SH-SY5Y (cell line): ENCODE measurements at regions not wholly inside any gene's neighbourhood (a gene's known extent, or its start where the extent isn't known, plus 50 kb on each side); places are given as distances from the start of the nearest gene placed in this dataset.

Experiments
- GATA2 ChIP-seq: IDR thresholded peaks from 2 replicates; pipeline ENCODE4 v1.6.1; 2011; ENCODE audit warnings: mild to moderate bottlenecking, low read depth, low read length
- GATA3 ChIP-seq: IDR thresholded peaks from 2 replicates; pipeline ENCODE4 v1.6.1; 2011; ENCODE audit warnings: low read depth, mild to moderate bottlenecking, low read length, moderate library complexity

DNA sequence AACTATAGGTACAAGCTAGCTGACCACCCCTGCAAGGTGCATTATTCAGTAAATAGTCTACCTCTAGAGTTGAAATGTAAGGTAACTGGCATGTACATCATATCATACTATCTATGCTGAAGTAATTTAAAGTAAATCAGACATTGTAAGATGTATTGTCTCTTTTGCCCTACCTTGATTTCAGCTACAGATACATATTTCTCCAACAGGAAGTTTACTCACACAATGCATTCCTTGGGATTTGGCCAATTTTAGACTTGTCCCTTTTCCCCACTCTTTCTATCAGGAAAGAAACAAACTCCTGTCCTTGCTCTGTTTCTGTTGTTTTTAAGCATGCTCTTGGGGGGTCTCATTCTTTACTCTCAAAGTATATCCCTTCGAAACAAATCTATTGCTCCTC, 58.5 kb upstream of the TSLP start:
- TF ChIP-seq GATA3 (no peak), GATA2 (no peak)

DNA sequence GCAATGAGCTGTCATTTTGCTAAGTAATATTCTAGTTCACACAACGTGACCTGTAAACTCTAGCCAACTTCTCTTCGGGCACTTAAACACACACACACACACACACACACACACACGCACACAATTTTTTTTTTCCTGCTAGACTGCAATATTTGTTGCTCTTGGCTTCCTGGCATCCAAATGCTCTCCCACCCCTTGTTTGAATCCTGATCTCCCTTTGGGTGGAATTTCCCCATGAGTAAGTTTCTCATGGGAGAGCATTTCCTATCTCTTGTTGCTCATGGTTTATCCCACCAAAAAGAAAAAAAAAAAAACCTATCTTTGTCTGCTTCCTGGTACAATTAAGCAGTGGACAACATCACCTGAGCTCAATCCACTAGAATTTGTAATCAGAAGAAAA, 54.7 kb upstream of the TSLP start:
- TF ChIP-seq GATA2 = no peak
- no peak for TF ChIP-seq GATA3

DNA sequence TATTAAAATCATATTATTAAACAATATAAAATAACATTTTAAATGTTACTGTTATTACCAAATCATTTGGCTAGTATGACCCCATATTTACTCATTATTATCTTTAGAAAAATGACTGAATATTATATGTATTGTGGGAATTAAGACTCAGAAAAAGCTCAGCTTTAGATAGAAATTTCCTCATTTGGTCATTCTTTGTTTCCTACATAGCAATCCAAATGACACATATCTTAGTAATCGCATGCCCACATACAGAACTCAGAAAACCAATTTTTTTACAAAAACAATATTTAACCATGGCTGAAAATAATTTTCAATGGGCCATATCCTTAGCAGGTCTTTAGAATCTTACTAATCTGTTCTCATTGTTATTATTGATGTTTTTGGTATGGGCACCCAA, 53.8 kb upstream of the TSLP start:
- TF ChIP-seq GATA2 (no peak), GATA3 (no peak)
